HCT116 (cell line): ENCODE measurements at regions not wholly inside any gene's neighbourhood (a gene's known extent, or its start where the extent isn't known, plus 50 kb on each side); places are given as distances from the start of the nearest gene placed in this dataset.

Experiments used
- ATAC-seq: fragments of 200-7000 bp; cut with Tn5 transposase; 2 replicates; pipeline ENCODE4 v1.9.1; 2020; ENCODE audit warnings: mild to moderate bottlenecking, moderate library complexity
- BruUV-seq: library from RNA; stranded (reverse); fragments of 400-500 nt; replicated peaks from 2 replicates; lab custom pipeline; 2021; lab: Mats Ljungman, UMichigan
- CTCF ChIA-PET: fragments of 300-600 bp; sonication (Branson Sonifier 250); formaldehyde crosslinking; loops from one replicate; lab custom pipeline; 2021; ENCODE audit warnings: antibody characterized with exemption; lab: Charles Lee
- POLR2A ChIA-PET: fragments of 300-600, 350-600 bp; sonication (Branson Sonifier 250); formaldehyde crosslinking; loops from one replicate; lab custom pipeline; 2021; ENCODE audit warnings: antibody characterized with exemption; lab: Charles Lee
- RAD21 ChIA-PET, 2 experiments: fragments of 300-600 bp; sonication (Branson Sonifier 250); formaldehyde crosslinking; loops; one replicate each; lab custom pipeline; 2023; ENCODE audit warnings: low total read pairs in 2 of 2; ENCODE audit not compliant: uncharacterized antibody in 2 of 2, unreplicated experiment in 2 of 2, low non-redundant PET in 1 of 2; lab: Charles Lee
- DNase-seq: peaks from one replicate; pipeline ENCODE4 v3.0.0-alpha.2; 2010; ENCODE audit warnings: low read depth, low spot score
- H2AFZ ChIP-seq: fragments of 200-600 bp; shearing (Covaris generic), sonication (generic); 2 replicates; pipeline ENCODE4 v1.6.1; 2017; ENCODE audit warnings: low read depth, mixed run types, mixed read lengths, antibody characterized with exemption, low read length; ENCODE audit not compliant: poor library complexity, severe bottlenecking
- H3K27ac ChIP-seq: 2 replicates; pipeline ENCODE4 v1.5.1; 2012; ENCODE audit warnings: low read depth, low read length
- H3K27me3 ChIP-seq: fragments of 200-600 bp; sonication (generic); 2 replicates; pipeline ENCODE4 v1.6.1; 2016; ENCODE audit warnings: mixed run types, low read length, mixed read lengths; ENCODE audit not compliant: insufficient read depth
- H3K36me3 ChIP-seq, 2 experiments: fragments of 200-500 bp in 1 of 2; fragments of 200-600 bp in 1 of 2; sonication (Bioruptor generic) in 1 of 2; sonication (generic) in 1 of 2; 2 replicates each; pipeline versions ENCODE4 v1.5.1 to v1.6.1; 2014 to 2016; ENCODE audit warnings: low read length in 2 of 2, inconsistent platforms in 1 of 2, mixed read lengths in 1 of 2, mixed run types in 1 of 2; ENCODE audit not compliant: insufficient read depth in 2 of 2, control insufficient read depth in 1 of 2
- H3K4me1 ChIP-seq, 2 experiments: fragments of 200-600 bp in 1 of 2; sonication (generic) in 1 of 2; 2 replicates each; pipeline versions ENCODE4 v1.5.1 to v1.6.1; 2012 to 2017; ENCODE audit warnings: low read length in 2 of 2, inconsistent platforms in 1 of 2, mild to moderate bottlenecking in 1 of 2, mixed read lengths in 1 of 2, mixed run types in 1 of 2, moderate library complexity in 1 of 2; ENCODE audit not compliant: insufficient read depth in 2 of 2, control insufficient read depth in 1 of 2
- H3K4me2 ChIP-seq: fragments of 200-600 bp; sonication (generic); 2 replicates; pipeline ENCODE4 v1.6.1; 2017; ENCODE audit warnings: mixed run types, low read length, mixed read lengths
- H3K4me3 ChIP-seq, 2 experiments: fragments of 200-600 bp in 1 of 2; sonication (generic) in 1 of 2; replicated peaks in 1 of 2; 2 replicates each; pipeline ENCODE4 v1.5.1; 2011 to 2016; ENCODE audit warnings: low read length in 2 of 2, control low read depth in 1 of 2, low read depth in 1 of 2, mild to moderate bottlenecking in 1 of 2, mixed read lengths in 1 of 2, mixed run types in 1 of 2
- H3K79me2 ChIP-seq: fragments of 200-600 bp; sonication (generic); 2 replicates; pipeline ENCODE4 v1.6.1; 2017; ENCODE audit warnings: mild to moderate bottlenecking, mixed run types, low read length, moderate library complexity, mixed read lengths; ENCODE audit not compliant: insufficient read depth
- H3K9ac ChIP-seq: fragments of 200-600 bp; sonication (generic); 2 replicates; pipeline ENCODE4 v1.6.1; 2016; ENCODE audit warnings: low read length, mixed read lengths
- H3K9me2 ChIP-seq: fragments of 200-600 bp; sonication (generic), shearing (Covaris generic); 2 replicates; pipeline ENCODE4 v1.6.1; 2017; ENCODE audit warnings: mixed run types, mild to moderate bottlenecking, moderate library complexity; ENCODE audit not compliant: insufficient read depth
- H3K9me3 ChIP-seq, 2 experiments: fragments of 200-500 bp in 1 of 2; fragments of 200-600 bp in 1 of 2; sonication (Bioruptor generic) in 1 of 2; sonication (generic) in 1 of 2; 2 replicates each; pipeline ENCODE4 v1.6.1; 2014 to 2017; ENCODE audit warnings: low read length in 2 of 2, mixed read lengths in 2 of 2, inconsistent platforms in 1 of 2, low read depth in 1 of 2, mild to moderate bottlenecking in 1 of 2, mixed run types in 1 of 2, moderate library complexity in 1 of 2; ENCODE audit not compliant: control insufficient read depth in 1 of 2, insufficient read depth in 1 of 2
- H4K20me1 ChIP-seq: fragments of 200-600 bp; sonication (generic), shearing (Covaris generic); 2 replicates; pipeline ENCODE4 v1.6.1; 2017; ENCODE audit warnings: mixed run types, mild to moderate bottlenecking, moderate library complexity; ENCODE audit not compliant: insufficient read depth
- CEBPB ChIP-seq: IDR thresholded peaks from 2 replicates; pipeline ENCODE4 v1.6.1; 2012; ENCODE audit warnings: low read depth
- POLR2AphosphoS5 ChIP-seq: IDR thresholded peaks from 2 replicates; pipeline ENCODE4 v1.6.1; 2011; ENCODE audit warnings: mild to moderate bottlenecking, low read depth, low read length, moderate library complexity
- REST ChIP-seq: IDR thresholded peaks from 2 replicates; pipeline ENCODE4 v1.6.1; 2012; ENCODE audit warnings: low read depth
- YY1 ChIP-seq: IDR thresholded peaks from 2 replicates; pipeline ENCODE4 v1.6.1; 2011; ENCODE audit warnings: low read length, low read depth, moderate library complexity, mild to moderate bottlenecking; ENCODE audit not compliant: insufficient replicate concordance; ENCODE audit errors: extremely low read depth
- ZNF274 ChIP-seq: fragments of 200-500 bp; sonication (Bioruptor generic); IDR thresholded peaks from 2 replicates; pipeline ENCODE4 v1.6.1; 2014; ENCODE audit warnings: mild to moderate bottlenecking, low read depth, low read length, inconsistent platforms
- intact Hi-C: fragments of 100-400 bp; cut with micrococcal nuclease; formaldehyde crosslinking; loops from 2 replicates; pipeline ENCODE4 v1.10.0; 2022
- TF ChIP-seq, protein P1 (sequence below): IDR thresholded peaks from 2 replicates; pipeline ENCODE4 v1.6.1; 2012

DNA sequence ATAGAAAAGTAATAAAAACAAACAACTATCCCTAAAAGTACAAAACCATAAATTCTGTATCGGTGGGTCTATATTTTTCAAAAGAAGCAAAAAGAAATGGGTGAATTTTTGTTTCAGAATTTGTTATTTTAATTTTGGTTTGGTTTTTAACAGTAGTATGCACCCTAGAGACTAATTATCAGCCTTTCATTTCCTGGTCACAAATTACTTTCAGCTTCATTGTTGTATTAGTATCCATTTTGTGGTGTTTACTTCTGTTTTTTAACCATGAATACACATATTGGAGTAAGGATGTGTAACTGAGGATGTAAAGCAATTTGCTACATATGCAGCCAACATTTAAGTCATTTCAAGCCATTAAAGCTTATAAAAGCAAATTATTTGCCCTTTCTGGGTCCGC is 97.8 kb downstream of the LUZP4 start:
- no peak for ATAC-seq
- intact Hi-C loops, result no loop called here

More for the DNA sequence above, 97.8 kb downstream of the LUZP4 start:
- no peak overlapping the region for H3K27ac ChIP-seq
- no peak overlapping the region for H3K4me2 ChIP-seq
- no peaks in the 10 kb centered on the region for H3K9me2 ChIP-seq
- no peaks in the 10 kb centered on the region for H3K4me1 ChIP-seq
- ChIA-PET RAD21 (no interaction called here), POLR2A (no interaction called here), CTCF (no interaction called here)
- DNase-seq, result no peak
- no peaks in the 10 kb centered on the region for H3K79me2 ChIP-seq
- no peak overlapping the region for H3K9ac ChIP-seq
- no peak overlapping the region for H2AFZ ChIP-seq
- TF ChIP-seq REST, result no peak
- TF ChIP-seq POLR2AphosphoS5, result no peak
- no peak for TF ChIP-seq ZNF274
- TF ChIP-seq YY1, result no peak
- TF ChIP-seq, protein P1, sequence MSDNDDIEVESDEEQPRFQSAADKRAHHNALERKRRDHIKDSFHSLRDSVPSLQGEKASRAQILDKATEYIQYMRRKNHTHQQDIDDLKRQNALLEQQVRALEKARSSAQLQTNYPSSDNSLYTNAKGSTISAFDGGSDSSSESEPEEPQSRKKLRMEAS, result no peak
- TF ChIP-seq CEBPB, result no peak
- H4K20me1 ChIP-seq, result no peaks in the 10 kb centered on the region
- no peaks in the 10 kb centered on the region for H3K9me3 ChIP-seq
- no peaks in the 10 kb centered on the region for H3K36me3 ChIP-seq
- no peak overlapping the region for H3K4me3 ChIP-seq
- no peaks in the 10 kb centered on the region for H3K27me3 ChIP-seq
- no TSS peak for BruUV-seq
